Panc1 (cell line): ENCODE measurements at regions not wholly inside any gene's neighbourhood (a gene's known extent, or its start where the extent isn't known, plus 50 kb on each side); places are given as distances from the start of the nearest gene placed in this dataset.

Source experiments
- POLR2AphosphoS5 ChIP-seq: IDR thresholded peaks from 2 replicates; pipeline ENCODE4 v1.6.1; 2012; ENCODE audit warnings: mild to moderate bottlenecking, low read depth, low read length, moderate library complexity
- TCF7L2 ChIP-seq: IDR thresholded peaks from 2 replicates; pipeline ENCODE4 v1.6.1; 2011; ENCODE audit warnings: mild to moderate bottlenecking, low read depth, low read length, inconsistent platforms
- TF ChIP-seq, protein P1 (sequence below): fragments of 450-650 bp; IDR thresholded peaks from 2 replicates; pipeline ENCODE4 v1.5.1; 2017; ENCODE audit warnings: mild to moderate bottlenecking

DNA sequence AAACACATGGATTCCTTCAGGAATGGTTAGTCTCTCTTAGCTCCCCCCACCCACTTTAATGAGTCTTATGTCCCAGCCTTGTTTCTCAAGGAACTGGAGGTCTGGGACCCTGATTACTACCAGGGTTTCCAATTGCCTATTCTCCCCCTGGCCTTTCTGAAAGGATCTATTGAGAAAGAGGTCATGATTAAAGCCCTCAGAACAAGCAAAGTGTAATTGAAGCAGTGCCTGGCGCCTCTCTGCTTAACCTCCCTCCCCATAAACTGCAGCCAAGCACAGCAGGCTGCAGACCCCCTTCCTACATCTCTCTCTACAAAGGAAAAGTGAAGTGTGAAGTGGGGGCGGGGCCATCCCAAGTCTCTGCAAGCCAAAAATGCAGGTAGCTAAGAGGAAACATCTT lies 159.7 kb upstream of the CDH11 start:
- TF ChIP-seq, protein P1, sequence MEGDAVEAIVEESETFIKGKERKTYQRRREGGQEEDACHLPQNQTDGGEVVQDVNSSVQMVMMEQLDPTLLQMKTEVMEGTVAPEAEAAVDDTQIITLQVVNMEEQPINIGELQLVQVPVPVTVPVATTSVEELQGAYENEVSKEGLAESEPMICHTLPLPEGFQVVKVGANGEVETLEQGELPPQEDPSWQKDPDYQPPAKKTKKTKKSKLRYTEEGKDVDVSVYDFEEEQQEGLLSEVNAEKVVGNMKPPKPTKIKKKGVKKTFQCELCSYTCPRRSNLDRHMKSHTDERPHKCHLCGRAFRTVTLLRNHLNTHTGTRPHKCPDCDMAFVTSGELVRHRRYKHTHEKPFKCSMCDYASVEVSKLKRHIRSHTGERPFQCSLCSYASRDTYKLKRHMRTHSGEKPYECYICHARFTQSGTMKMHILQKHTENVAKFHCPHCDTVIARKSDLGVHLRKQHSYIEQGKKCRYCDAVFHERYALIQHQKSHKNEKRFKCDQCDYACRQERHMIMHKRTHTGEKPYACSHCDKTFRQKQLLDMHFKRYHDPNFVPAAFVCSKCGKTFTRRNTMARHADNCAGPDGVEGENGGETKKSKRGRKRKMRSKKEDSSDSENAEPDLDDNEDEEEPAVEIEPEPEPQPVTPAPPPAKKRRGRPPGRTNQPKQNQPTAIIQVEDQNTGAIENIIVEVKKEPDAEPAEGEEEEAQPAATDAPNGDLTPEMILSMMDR, result no peak
- TF ChIP-seq POLR2AphosphoS5 (no peak), TCF7L2 (no peak)
